Immature natural killer cell (primary cell): ENCODE measurements at regions not wholly inside any gene's neighbourhood (a gene's known extent, or its start where the extent isn't known, plus 50 kb on each side); places are given as distances from the start of the nearest gene placed in this dataset.
"Not testable (repeated sequence)": the region's sequence is repeated elsewhere in the genome, so short reads cannot be mapped to it uniquely, and the experiment has no call there.

ENCODE experiments used
- DNase-seq, 3 donors: peaks; one replicate each; pipeline ENCODE4 v3.0.0; 2022; ENCODE audit warnings: mixed read lengths in 1 of 3
- H3K27ac Mint-ChIP-seq, 6 donors: one replicate each; pipeline ENCODE4 v1.8.0; 2020; ENCODE audit warnings: mixed read lengths in 6 of 6, mild to moderate bottlenecking in 5 of 6, inconsistent platforms in 4 of 6, moderate library complexity in 3 of 6
- H3K27me3 Mint-ChIP-seq, 3 donors: one replicate each; pipeline ENCODE4 v1.8.0; 2020 to 2021; ENCODE audit warnings: low read depth in 3 of 3, mild to moderate bottlenecking in 3 of 3, mixed read lengths in 3 of 3, moderate library complexity in 3 of 3, inconsistent platforms in 1 of 3
- H3K36me3 Mint-ChIP-seq, 3 donors: one replicate each; pipeline ENCODE4 v1.8.0; 2020; ENCODE audit warnings: mixed read lengths in 3 of 3, inconsistent platforms in 2 of 3, mild to moderate bottlenecking in 2 of 3
- H3K4me1 Mint-ChIP-seq, 2 donors: one replicate each; pipeline ENCODE4 v1.8.0; 2020; ENCODE audit warnings: inconsistent platforms in 2 of 2, mild to moderate bottlenecking in 2 of 2, mixed read lengths in 2 of 2, moderate library complexity in 1 of 2
- H3K4me3 Mint-ChIP-seq, 5 donors: one replicate each; pipeline ENCODE4 v1.8.0; 2020; ENCODE audit warnings: mild to moderate bottlenecking in 5 of 5, mixed read lengths in 5 of 5, inconsistent platforms in 3 of 5, moderate library complexity in 3 of 5
- H3K9me3 Mint-ChIP-seq, 6 donors: one replicate each; pipeline ENCODE4 v1.8.0; 2020; ENCODE audit warnings: mild to moderate bottlenecking in 6 of 6, mixed read lengths in 6 of 6, inconsistent platforms in 4 of 6, moderate library complexity in 3 of 6

GRCh38 chr4:134145369-134145768 lies 56.2 kb downstream of the PABPC4L start:
- Mint-ChIP-seq H3K36me3 (no peaks in the 10 kb centered on the region), H3K27ac (no peak overlapping the region), H3K9me3 (peaks cover 4 to 14% (median 13%) of the 10 kb centered on the region in 6 donors), H3K4me1 (no peaks in the 10 kb centered on the region), H3K4me3 (no peak overlapping the region), H3K27me3 (no peaks in the 10 kb centered on the region)
- no peak for DNase-seq

DNA sequence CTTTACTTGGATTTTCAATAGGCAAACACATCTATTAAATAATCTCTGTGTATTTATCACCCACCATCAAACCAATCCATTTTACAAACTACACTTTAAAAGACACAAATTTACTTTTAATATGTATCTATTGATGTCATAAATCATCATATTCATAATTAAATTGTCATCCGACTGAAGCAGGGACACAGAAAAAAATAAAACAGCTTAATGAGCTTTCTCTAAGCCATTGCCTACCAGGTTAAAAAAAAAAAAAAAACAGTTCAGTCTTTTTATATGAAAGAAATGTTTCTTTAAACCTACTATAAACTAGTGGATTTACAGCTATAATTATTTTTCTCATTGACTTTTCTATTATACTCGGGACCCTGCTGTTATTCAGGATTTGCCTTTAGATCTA lies 57.3 kb downstream of the PABPC4L start:
- Mint-ChIP-seq H3K27ac (no peak overlapping the region), H3K4me1 (no peaks in the 10 kb centered on the region), H3K36me3 (no peaks in the 10 kb centered on the region), H3K9me3 (peaks cover 4 to 13% (median 9%) of the 10 kb centered on the region in 6 donors), H3K27me3 (no peaks in the 10 kb centered on the region), H3K4me3 (no peak overlapping the region)
- no peak for DNase-seq

GRCh38 chr4:134141728-134142127 lies 59.9 kb downstream of the PABPC4L start:
- DNase-seq: no peak
- Mint-ChIP-seq H3K4me1 (no peaks in the 10 kb centered on the region), H3K9me3 (peaks cover 4 to 10% (median 5%) of the 10 kb centered on the region in 6 donors), H3K27me3 (peaks cover 0 to 1% (median 0%) of the 10 kb centered on the region in 3 donors), H3K27ac (no peak overlapping the region), H3K4me3 (no peak overlapping the region), H3K36me3 (no peaks in the 10 kb centered on the region)

DNA sequence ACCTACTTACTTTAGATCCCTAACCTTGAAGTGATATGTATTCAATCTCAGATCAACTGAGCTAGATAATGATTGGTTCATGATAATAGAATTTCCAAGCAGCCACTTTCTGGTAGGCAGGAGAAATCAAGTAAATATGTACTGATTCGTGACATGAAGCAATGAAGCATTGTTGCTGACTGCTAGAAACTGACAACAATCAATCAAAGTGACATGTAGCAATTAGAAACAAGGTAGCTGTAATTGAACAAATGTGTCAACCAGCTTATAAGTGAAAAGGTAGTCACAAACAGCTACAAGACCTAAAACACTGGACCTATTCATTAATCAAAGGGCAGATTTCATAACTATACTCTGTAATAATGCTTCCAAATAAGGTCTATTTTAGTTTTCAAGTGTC lies 62.4 kb downstream of the PABPC4L start:
- no peak for DNase-seq
- peaks cover 1 to 11% (median 6%) of the 10 kb centered on the region in 6 donors for H3K9me3 Mint-ChIP-seq
- no peaks in the 10 kb centered on the region for H3K4me1 Mint-ChIP-seq
- H3K27ac Mint-ChIP-seq: no peak overlapping the region
- H3K4me3 Mint-ChIP-seq: no peak overlapping the region
- H3K27me3 Mint-ChIP-seq: peaks cover 0 to 1% (median 0%) of the 10 kb centered on the region in 3 donors
- H3K36me3 Mint-ChIP-seq: no peaks in the 10 kb centered on the region

GRCh38 chr4:134132086-134132783 lies 69.4 kb downstream of the PABPC4L start:
- no peak for DNase-seq
- Mint-ChIP-seq H3K4me3 (no peak overlapping the region), H3K9me3 (peaks cover 11 to 51% (median 30%) of the 10 kb centered on the region in 6 donors), H3K4me1 (no peaks in the 10 kb centered on the region), H3K27ac (no peak overlapping the region), H3K36me3 (no peaks in the 10 kb centered on the region), H3K27me3 (peaks cover 0 to 1% (median 0%) of the 10 kb centered on the region in 3 donors)

- no peaks in the 10 kb centered on the region for H3K36me3 Mint-ChIP-seq
- no peak for DNase-seq
- H3K4me1 Mint-ChIP-seq: no peaks in the 10 kb centered on the region
- H3K27me3 Mint-ChIP-seq: peaks cover 0 to 1% (median 0%) of the 10 kb centered on the region in 3 donors
- no peak overlapping the region for H3K4me3 Mint-ChIP-seq
- peaks cover 7 to 48% (median 28%) of the 10 kb centered on the region in 6 donors for H3K9me3 Mint-ChIP-seq
- H3K27ac Mint-ChIP-seq: no peak overlapping the region
Measured at GRCh38 chr4:134126955-134127354, 74.6 kb downstream of the PABPC4L start.

DNA sequence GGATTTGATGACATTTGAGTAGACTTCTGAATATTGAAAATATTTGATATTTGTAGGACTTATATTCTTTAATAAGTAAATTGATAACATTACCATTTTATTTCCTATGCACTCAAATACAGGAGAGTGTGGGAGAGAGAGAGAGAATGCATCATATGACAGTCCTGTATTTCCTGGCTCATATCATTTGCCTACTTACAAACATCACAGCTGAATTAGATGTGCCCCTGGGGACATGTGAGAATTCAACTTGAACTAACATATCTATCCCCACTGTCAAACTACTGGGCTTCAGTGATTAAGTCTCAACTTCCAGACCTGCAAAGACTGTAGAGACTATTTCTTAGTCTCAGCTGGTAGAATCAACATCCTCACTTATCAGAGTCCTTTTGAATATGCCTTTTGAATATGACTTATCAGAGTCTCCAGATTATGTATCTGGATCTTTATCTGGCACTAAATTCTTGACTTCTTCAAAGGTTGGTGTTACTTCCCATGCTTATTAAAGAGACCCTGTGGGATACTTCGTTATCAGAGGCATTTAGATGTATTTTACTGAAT lies 75.5 kb downstream of the PABPC4L start:
- Mint-ChIP-seq H3K27ac (no peak overlapping the region), H3K9me3 (peaks cover 6 to 50% (median 26%) of the 10 kb centered on the region in 6 donors), H3K27me3 (peaks cover 0 to 1% (median 0%) of the 10 kb centered on the region in 3 donors), H3K4me1 (no peaks in the 10 kb centered on the region), H3K4me3 (no peak overlapping the region), H3K36me3 (no peaks in the 10 kb centered on the region)
- no peak for DNase-seq

DNA sequence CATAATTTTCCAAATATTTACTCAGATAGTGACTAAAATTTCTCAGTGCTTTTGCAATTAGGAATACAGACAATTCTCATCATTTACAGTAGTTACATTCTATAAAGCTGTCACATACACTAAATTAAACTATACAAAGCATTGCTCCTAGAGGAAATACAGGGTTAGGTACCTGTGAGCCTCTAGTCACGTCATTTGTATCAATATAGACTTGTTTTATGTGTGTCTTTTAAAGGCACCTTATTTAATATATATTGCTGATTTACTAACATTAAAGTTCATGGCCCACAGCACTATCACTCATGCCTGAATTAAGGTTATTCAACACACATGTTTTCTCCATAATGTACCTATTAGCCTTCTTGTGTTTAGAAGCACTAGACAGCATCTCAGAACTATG lies 78.7 kb downstream of the PABPC4L start:
- no peak overlapping the region for H3K27ac Mint-ChIP-seq
- H3K36me3 Mint-ChIP-seq: no peaks in the 10 kb centered on the region
- no peak overlapping the region for H3K4me3 Mint-ChIP-seq
- peaks cover 0 to 1% (median 0%) of the 10 kb centered on the region in 3 donors for H3K27me3 Mint-ChIP-seq
- no peaks in the 10 kb centered on the region for H3K4me1 Mint-ChIP-seq
- no peak for DNase-seq
- peaks cover 2 to 29% (median 12%) of the 10 kb centered on the region in 6 donors for H3K9me3 Mint-ChIP-seq

GRCh38 chr4:134117392-134118183 lies 84.0 kb downstream of the PABPC4L start:
- DNase-seq: no peak
- H3K9me3 Mint-ChIP-seq: peaks cover 0 to 30% (median 17%) of the 10 kb centered on the region in 6 donors
- no peaks in the 10 kb centered on the region for H3K27me3 Mint-ChIP-seq
- H3K4me3 Mint-ChIP-seq: no peak overlapping the region
- no peak overlapping the region for H3K27ac Mint-ChIP-seq
- H3K4me1 Mint-ChIP-seq: no peaks in the 10 kb centered on the region
- H3K36me3 Mint-ChIP-seq: no peaks in the 10 kb centered on the region

GRCh38 chr4:134089885-134090284 lies 111.7 kb downstream of the PABPC4L start:
- Mint-ChIP-seq H3K4me3 (no peak overlapping the region), H3K4me1 (no peaks in the 10 kb centered on the region), H3K27ac (no peak overlapping the region), H3K27me3 (peaks cover 0 to 1% (median 0%) of the 10 kb centered on the region in 3 donors), H3K36me3 (no peaks in the 10 kb centered on the region), H3K9me3 (peaks cover 6 to 33% (median 14%) of the 10 kb centered on the region in 6 donors)
- DNase-seq: no peak

DNA sequence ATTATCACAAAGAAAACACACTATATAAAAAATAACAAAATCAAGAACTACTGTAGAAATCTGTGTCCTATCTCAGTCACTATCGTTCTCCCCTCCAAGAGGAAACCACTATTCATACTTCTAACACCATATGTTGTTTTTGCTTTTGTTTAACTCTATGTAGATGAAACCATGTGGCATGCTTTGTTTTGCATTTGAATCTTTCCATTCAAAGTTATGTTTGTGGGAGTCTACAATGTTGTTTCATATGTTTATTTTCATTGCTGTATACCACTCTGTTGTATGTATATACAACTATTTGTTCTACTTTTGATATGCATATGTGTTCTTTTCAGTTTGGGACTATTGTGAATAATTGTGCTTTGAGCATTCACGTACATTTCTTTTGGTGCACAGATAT lies 116.1 kb downstream of the PABPC4L start:
- no peak overlapping the region for H3K27ac Mint-ChIP-seq
- H3K9me3 Mint-ChIP-seq: peaks cover 12 to 46% (median 17%) of the 10 kb centered on the region in 6 donors
- H3K27me3 Mint-ChIP-seq: peaks cover 0 to 1% (median 0%) of the 10 kb centered on the region in 3 donors
- no peak overlapping the region for H3K4me3 Mint-ChIP-seq
- no peaks in the 10 kb centered on the region for H3K4me1 Mint-ChIP-seq
- DNase-seq: no peak
- H3K36me3 Mint-ChIP-seq: no peaks in the 10 kb centered on the region

DNA sequence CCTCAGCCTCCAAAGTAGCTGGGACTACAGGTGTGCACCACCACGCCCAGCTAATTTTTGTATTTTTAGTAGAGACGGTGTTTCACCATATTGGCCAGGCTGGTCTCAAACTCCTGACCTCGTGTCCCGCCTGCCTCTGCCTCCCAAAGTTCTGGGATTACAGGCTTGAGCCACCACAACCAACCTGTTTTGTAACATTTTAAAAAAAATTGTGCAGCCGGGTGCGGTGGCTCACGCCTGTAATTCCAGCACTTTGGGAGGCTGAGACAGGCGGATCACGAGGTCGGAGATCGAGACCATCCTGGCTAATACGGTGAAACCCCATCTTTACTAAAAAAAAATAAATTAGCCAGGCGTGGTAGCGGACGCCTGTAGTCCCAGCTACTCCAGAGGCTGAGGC lies 122.5 kb downstream of the PABPC4L start:
- DNase-seq, H3K27ac Mint-ChIP-seq, H3K27me3 Mint-ChIP-seq, H3K36me3 Mint-ChIP-seq, H3K4me1 Mint-ChIP-seq, H3K4me3 Mint-ChIP-seq: not testable (repeated sequence)
- H3K9me3 Mint-ChIP-seq: peaks cover 8 to 52% (median 22%) of the 10 kb centered on the region in 6 donors

GRCh38 chr4:134078230-134078914 lies 123.2 kb downstream of the PABPC4L start:
- H3K36me3 Mint-ChIP-seq: no peaks in the 10 kb centered on the region
- no peak overlapping the region for H3K4me3 Mint-ChIP-seq
- H3K9me3 Mint-ChIP-seq: peaks cover 8 to 54% (median 22%) of the 10 kb centered on the region in 6 donors
- no peaks in the 10 kb centered on the region for H3K4me1 Mint-ChIP-seq
- H3K27ac Mint-ChIP-seq: no peak overlapping the region
- H3K27me3 Mint-ChIP-seq: no peaks in the 10 kb centered on the region
- no peak for DNase-seq
